ENCODE measurements at regions not wholly inside any gene's neighbourhood (a gene's known extent, or its start where the extent isn't known, plus 50 kb on each side); places are given as distances from the start of the nearest gene placed in this dataset.

DNA sequence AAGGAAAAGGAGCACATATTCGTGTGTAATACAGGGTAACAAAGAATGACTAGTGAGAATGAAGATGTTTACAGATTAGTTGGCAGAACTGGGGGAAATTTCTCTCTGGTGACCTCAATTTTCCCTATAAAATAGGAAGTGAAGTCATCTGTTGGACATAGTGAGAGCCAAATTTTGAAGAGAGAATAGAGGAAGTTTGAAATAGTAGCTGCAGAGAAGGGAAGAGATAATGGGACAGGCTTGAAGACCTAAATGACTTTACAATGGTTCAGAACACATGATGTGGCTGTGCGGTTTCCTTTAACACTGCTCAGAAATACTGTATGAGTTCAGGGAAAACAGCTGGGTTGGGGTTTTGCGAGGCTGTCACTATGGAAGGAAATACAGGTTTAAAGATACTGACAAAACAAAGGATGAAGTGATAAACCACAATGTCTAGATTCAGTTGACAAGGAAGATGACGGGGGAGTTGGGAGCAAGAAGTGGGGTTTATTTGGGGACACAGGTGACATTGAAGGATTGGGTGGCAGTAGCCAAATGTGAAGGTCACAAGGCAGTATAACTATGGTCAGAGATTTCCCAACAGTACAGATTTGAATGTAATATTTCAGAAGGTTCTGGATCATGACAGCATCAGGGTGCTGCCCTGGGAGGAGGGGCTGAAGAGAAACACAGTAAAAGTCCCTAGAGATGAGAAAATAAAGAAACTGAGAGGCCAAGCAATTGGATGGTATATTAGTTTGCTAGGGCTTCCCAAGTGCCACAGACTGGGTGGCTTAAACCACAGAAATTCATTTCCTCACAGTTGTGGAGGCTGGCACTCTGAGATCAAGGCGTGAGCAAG, 82.6 kb upstream of the TANK start:
- no peak for DNase-seq

DNA sequence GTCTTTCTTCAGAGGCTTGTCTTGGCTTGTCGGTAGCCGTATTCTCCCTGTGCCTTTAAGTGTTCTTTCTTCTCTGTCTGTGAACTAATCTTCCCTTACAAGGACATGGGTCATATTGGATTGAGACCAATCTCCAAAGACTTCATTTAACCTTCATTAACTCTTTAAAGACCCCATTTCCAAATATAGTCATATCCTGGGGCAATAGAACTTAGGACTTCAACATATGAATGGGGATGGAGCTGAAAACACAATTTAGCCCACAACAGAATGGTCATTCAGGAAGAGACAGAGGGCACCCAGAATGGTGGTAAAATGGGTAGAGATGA, 82.1 kb upstream of the TANK start:
- no peak for DNase-seq

DNA sequence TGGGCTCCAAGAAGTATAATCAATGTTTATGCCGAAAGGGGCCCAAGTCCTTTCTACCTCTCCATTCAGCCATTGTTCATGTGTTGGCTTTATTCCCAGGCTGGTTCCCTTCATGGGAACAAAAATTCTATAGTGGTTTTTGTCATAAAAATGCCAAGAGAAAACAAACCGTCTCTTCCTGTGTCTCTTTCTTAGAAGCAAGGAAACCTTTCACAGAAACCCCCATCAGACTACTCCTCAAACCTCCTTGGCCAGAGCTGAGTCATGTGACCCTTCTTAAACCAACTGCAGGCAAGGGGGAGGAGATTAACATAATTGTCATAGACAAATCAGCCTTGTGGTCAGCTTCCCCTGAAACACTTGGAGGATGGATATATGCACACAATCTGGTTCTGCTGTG, 75.1 kb upstream of the TANK start:
- no peak for DNase-seq

DNA sequence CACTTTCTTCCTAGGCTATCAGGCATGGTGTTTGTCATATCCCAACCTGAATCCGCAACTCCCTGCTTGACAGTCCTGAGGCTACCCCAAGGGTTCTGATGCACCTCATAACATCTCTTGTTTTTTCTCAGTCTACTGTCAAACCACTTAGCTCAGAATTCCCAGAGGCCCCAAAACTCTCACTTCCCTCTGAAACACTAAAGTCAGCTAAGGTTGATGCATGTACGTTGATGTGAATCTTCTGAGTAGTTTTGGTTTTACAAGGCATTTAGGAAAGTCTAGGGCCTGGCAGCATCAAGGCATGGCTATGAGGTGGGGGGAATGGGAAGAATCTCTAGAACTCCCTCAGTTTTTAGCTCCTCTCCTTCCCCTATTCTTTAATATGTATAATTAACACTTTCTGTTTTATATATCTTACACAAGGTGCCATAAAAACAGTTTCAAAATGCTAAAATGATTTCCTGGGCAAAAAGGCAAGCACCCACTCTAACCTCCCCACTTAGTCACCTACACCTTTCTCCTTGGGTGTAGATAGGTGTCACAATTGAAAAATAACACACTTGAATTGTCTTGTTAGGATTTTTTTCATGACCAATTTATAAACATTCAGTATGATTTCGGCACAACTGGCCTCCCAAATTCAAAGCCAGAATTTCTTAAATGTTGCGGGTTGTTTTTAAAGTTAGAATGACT, 71.4 kb upstream of the TANK start:
- DNase-seq, result no peak

DNA sequence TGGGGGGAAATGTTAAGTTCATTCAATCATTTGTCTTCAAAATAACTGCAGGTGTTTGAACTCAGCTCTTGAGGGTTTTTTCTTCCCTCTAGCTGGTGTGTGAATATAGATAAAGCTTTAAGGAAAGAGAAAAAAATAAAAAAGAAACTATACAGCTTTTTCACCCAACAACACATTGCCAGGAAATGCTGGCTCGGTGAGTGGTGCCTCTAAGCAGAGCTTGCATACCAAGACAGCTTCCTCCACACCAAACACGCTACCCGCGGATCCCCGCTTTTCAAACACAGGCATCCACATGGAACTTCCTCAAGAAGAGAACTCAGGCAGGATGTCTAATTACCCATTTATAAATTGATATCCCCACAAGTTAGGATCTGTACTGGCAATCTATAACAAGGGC, 69.8 kb upstream of the TANK start:
- DNase-seq, result no peak

DNA sequence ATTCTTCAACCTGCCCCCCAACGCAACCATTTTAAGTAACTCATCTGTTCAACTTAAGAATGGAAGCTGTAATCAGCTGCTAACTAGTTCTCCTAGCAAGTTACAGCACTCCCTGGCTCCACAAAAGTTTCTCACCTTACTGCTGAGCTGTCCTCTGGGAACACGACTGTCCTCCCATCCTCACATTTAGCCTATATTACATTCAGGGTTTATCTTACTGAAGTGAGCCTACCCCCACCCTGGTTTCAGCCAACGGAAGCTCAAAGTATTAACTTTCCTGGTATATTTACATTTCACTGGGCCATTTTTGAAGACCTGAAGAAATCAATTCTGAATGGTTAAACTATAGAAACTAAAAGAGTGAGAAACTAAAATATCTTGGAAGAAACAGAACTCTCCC, 64.9 kb upstream of the TANK start:
- no peak for DNase-seq

DNA sequence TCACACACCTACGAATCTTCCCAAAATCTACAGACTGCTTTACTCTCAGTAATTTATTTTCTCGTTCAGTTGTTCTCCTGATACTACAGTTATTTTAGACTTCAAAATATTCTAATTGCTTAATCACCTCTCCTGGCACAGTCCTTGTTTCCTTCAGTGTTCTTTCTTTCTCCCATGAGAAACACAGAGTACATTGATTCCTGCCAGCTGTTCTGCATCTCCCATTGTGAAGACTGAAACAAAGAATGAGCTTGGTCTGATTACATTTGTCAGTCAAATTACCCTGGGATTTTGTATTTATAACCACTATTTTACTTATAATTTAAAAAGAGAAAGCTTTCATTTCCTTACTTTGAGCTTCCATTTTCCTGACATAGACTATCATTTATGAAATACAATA, 63.9 kb upstream of the TANK start:
- no peak for DNase-seq

DNA sequence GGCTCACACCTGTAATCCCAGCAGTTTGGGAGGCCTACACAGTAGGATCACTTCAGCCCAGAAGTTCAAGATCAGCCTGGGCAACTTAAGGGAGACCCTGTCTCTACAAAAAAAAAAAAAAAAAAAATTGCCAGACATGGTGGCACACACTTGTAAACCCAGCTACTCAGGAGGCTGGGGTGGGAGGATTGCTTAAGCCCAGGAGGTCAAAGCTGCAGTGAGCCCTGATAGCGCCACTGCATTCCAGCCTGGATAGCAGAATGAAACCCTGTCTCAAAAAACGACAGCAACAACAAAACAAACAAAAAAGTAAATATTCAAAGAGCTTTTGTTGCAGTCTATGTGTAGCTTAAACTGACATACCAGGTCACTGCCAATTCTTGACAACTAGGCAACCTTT, 63.1 kb upstream of the TANK start:
- DNase-seq, result no peak

DNA sequence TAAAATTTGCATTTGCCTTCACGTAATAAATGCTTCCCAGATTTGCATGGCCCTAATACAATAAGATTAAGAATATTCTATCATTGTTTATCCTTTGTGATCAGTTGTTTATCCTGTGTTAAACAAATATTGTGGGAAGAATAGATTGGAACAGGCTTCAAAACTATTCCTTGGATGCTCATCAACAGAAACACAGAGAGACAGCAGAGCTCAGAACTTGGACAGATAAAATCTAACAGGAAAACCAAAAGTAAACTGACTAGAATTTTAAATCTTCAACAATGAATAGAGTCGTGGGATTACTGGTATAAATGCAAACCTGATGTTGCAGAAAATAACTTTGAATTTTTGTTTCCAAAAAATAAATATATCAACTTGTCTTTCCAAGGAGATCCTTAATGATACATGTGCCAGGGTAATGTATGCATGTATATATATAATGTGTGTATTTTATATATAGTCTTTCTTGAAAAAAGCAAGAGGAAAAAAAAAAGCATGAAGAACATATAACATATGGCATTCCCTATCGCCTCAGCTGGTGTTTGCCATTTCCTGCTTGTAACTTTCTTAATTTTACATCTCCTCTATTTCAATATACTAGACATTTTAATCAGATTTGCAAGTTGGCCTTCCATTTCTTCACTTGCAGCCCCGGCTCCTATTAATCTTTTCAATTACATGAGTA, 59.9 kb upstream of the TANK start:
- DNase-seq, result no peak

DNA sequence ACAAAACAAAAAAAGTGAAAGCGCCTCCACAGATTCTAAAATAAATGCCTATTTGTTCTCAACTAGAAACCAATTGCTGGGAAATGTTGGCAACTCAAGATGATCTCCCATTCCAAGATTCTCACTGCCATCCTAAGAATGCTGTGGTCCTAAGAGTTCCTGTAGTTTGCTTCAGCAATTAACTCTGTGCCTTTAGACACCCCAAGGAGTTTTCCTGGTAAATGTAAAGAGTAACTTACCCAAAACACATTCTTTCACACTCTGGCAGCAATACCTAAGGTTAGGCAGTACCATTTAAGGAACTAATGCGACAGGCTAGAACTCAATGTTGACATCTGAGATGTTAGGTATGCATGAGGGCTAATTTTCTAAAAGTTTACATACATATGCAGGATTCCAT, 58.8 kb upstream of the TANK start:
- no peak for DNase-seq

DNA sequence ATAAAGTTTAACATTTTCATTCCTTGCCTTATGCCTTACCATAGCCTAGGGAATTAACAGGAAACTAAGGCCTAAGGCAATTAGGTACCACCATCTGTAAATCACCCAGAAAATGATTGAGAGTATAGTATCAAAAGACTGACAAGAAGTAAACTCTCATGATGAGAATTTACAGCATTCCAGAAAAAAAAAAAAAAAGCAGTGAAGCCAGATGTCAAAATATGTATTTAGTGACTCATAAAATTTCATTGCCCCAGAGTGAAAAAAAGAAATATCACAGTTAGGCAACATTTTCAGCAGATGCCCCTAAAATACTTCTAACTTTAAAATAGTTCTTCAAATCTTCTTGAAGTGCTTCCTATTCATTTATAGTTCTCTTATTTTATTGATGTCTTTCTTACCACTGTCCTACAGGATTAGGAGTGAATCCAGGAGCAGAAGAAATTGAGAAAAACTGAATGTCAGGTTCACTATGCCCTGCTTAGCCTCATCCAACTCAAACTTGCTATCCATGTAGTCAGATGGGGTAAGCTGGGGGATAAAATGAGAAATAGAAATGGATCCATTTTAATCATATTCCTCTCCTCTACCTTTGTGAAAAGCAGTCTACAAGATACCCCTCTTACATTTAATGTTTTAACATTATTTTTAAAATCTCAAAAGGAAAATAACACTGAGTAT, 57.3 kb upstream of the TANK start:
- no peak for DNase-seq

DNA sequence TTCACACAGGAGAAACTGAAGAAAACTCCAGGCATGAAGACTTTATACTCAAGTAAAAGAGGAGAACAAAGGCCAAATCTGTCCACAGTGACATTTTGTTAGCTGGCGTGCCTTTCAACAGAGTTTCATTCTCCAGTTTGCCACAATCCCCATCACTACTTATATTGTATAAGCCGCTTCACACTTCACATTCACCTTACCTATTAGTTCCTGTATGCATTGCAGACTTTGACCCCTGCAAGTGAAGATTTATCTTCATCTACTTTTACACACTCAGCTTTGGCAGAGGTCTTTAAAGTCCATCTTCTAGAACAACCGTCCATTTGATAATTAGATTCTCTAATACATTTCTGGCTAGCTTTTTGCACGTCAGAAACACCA, 56.8 kb upstream of the TANK start:
- no peak for DNase-seq

DNA sequence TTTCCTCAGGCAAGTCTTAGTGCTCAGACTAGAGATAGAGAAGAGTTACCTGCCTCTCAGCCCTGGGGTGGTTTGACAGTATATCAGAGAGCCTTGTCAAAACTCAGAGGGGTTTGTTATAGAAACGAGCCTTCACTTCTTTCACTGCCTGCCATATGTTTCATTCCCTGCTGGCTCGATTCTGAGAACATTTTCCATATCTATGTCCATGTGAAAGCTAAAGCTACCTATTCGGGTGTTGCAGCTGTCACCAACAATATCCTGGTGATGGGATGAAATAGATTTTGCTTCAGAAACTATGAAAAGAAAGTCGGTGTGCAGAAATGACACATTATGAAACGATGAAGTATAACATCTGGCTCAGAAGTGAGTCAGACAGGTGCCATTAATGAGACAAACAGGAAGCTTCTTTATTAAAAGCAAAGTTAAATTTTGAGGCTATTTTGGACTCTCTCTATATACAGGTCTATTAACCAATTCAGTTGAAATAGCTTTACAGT, 56.1 kb upstream of the TANK start:
- DNase-seq, result no peak

DNA sequence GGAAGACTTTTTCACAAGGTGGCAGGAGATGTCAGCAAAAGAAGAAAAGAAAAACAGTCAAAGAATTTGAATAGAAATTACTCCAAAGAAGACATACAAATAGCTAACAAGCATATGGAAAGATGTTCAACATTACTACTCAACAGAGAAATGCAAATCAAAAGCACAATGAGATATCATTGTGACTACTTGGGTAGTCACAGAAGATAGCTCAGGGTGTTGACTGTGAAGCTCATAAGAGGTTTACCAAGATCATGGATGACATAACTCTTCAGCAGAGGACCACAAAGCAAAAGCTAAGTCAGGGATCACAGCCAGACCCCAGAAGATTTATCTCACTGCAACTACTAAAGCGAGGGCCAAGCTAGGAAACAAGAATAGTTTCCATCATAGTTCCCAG, 53.0 kb upstream of the TANK start:
- no peak for DNase-seq

Data from NCI-H774 (cell line).